Kidney (tissue), 13 donors: ENCODE measurements at regions not wholly inside any gene's neighbourhood (a gene's known extent, or its start where the extent isn't known, plus 50 kb on each side); places are given as distances from the start of the nearest gene placed in this dataset.

Source experiments
- DNase-seq, 5 donors: peaks; one replicate each; pipeline ENCODE4 v3.0.0-alpha.2; 2013 to 2020
- FAIRE-seq: peaks from 2 replicates; lab custom pipeline; 2012; peaks lifted over from hg19 to GRCh38; lab: Jason Lieb, UNC
- H3K27ac ChIP-seq, 2 donors: one replicate each; pipeline ENCODE4 v1.7.0; 2013; ENCODE audit warnings: low read depth in 2 of 2, low read length in 2 of 2, inconsistent platforms in 1 of 2
- H3K27me3 ChIP-seq: one replicate; pipeline ENCODE4 v1.7.1; 2013; ENCODE audit warnings: low read length, inconsistent platforms; ENCODE audit not compliant: control insufficient read depth, insufficient read depth
- H3K36me3 ChIP-seq, 3 donors: one replicate each; pipeline versions ENCODE4 v1.7.0 to v1.7.1; 2013; ENCODE audit warnings: low read length in 3 of 3, control low read depth in 1 of 3, inconsistent platforms in 1 of 3; ENCODE audit not compliant: insufficient read depth in 3 of 3, control insufficient read depth in 2 of 3
- H3K4me1 ChIP-seq, 3 donors: one replicate each; pipeline versions ENCODE4 v1.7.0 to v1.7.1; 2013; ENCODE audit warnings: low read length in 3 of 3, inconsistent platforms in 1 of 3, low read depth in 1 of 3; ENCODE audit not compliant: control insufficient read depth in 2 of 3, insufficient read depth in 2 of 3
- H3K4me3 ChIP-seq, 3 donors: one replicate each; pipeline versions ENCODE4 v1.7.0 to v1.8.1; 2013; ENCODE audit warnings: low read length in 3 of 3, control low read depth in 1 of 3, inconsistent platforms in 1 of 3
- H3K9ac ChIP-seq, 3 donors: one replicate each; pipeline versions ENCODE4 v1.7.0 to v1.7.1; 2013; ENCODE audit warnings: low read length in 3 of 3, control low read depth in 1 of 3, inconsistent platforms in 1 of 3
- H3K9me3 ChIP-seq, 3 donors: one replicate each; pipeline versions ENCODE4 v1.7.0 to v1.7.1; 2013; ENCODE audit warnings: low read length in 3 of 3, control low read depth in 1 of 3, inconsistent platforms in 1 of 3; ENCODE audit not compliant: control insufficient read depth in 2 of 3, insufficient read depth in 1 of 3
- intact Hi-C: fragments of 100-400 bp; cut with DNase I; formaldehyde crosslinking; loops from one replicate; pipeline ENCODE4 v1.11.1; 2022
- TF ChIP-seq, protein P1 (sequence below): IDR thresholded peaks from 3 replicates; pipeline ENCODE4 v1.5.1; 2012; ENCODE audit warnings: mild to moderate bottlenecking, moderate library complexity, borderline replicate concordance; ENCODE audit not compliant: insufficient read depth; ENCODE audit errors: extremely low read depth
- donor health status: control.
- donor health status: control.
- donor health status: control.
- donor health status: control.
- donor health status: control.
- donor health status: DM: yes; HTN: yes; CAD: no.
- donor health status: Normal renal cell carcinoma (clear cell type).

DNA sequence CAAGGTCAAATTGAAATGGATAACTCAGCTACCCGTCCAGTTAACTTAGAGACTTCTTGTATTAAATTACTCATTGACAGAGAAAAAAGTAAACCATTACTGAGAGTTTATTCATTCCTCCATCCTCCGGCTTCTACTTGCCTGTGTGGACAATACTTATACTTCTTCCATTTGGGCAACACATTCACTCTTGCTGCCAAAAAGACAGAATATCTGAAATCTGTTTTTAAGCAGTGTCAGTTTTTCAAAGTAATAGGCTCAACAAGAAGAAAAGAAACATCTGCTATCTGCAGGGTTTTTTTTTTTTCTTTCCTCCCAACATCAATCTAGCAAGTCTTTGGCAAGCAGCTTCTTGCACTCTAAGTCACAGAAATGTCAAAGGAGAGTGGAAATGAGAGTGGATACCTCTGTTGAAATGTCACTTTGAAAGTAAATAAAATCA lies 1142.8 kb downstream of the PCDH9 start:
- Histone ChIP-seq H3K27me3 (no peaks in the 10 kb centered on the region), H3K4me3 (peak overlapping the region in 2 of 3 donors; percentile 4 to 14), H3K4me1 (no peaks in the 10 kb centered on the region), H3K27ac (no peak overlapping the region), H3K36me3 (no peaks in the 10 kb centered on the region), H3K9me3 (no peaks in the 10 kb centered on the region), H3K9ac (no peak overlapping the region)
- DNase-seq (peak in 2 of 5 donors; percentile 69 to 84), FAIRE-seq (peak; percentile 46)
- TF ChIP-seq, protein P1, sequence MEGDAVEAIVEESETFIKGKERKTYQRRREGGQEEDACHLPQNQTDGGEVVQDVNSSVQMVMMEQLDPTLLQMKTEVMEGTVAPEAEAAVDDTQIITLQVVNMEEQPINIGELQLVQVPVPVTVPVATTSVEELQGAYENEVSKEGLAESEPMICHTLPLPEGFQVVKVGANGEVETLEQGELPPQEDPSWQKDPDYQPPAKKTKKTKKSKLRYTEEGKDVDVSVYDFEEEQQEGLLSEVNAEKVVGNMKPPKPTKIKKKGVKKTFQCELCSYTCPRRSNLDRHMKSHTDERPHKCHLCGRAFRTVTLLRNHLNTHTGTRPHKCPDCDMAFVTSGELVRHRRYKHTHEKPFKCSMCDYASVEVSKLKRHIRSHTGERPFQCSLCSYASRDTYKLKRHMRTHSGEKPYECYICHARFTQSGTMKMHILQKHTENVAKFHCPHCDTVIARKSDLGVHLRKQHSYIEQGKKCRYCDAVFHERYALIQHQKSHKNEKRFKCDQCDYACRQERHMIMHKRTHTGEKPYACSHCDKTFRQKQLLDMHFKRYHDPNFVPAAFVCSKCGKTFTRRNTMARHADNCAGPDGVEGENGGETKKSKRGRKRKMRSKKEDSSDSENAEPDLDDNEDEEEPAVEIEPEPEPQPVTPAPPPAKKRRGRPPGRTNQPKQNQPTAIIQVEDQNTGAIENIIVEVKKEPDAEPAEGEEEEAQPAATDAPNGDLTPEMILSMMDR: no peak
- intact Hi-C loops: no loop called here

DNA sequence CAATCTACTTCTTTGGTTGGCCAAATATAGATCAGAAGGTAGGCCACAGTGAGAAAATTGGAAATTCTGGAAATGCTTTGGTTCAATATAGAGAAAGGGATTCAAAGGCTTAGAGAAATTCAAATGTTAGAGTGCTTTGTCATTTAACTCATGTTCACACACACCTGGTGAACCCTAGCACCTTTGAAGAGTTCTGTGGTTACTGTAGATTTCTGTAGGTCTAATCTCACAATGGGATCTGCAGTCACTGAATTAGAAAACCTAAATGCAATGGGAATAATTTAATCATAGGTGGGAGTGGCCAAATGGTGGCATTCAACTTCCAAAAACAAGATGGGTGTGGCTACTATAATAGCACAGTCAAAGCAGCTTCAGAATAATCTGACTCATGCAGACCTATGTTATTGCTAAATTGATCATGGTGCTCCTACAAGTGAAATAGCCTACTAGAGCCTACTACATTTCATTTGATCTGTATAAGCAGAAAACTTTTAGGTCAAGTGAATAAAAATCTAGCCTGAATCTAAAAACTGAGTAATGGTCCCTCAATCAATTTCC lies 1152.9 kb downstream of the PCDH9 start:
- H3K9ac ChIP-seq: no peak overlapping the region
- no peaks in the 10 kb centered on the region for H3K36me3 ChIP-seq
- intact Hi-C loops: no loop called here
- no peak for FAIRE-seq
- no peak overlapping the region for H3K27ac ChIP-seq
- H3K9me3 ChIP-seq: no peaks in the 10 kb centered on the region
- no peak overlapping the region for H3K4me3 ChIP-seq
- DNase-seq: no peak
- H3K27me3 ChIP-seq: no peaks in the 10 kb centered on the region
- TF ChIP-seq, protein P1: no peak
- no peaks in the 10 kb centered on the region for H3K4me1 ChIP-seq

DNA sequence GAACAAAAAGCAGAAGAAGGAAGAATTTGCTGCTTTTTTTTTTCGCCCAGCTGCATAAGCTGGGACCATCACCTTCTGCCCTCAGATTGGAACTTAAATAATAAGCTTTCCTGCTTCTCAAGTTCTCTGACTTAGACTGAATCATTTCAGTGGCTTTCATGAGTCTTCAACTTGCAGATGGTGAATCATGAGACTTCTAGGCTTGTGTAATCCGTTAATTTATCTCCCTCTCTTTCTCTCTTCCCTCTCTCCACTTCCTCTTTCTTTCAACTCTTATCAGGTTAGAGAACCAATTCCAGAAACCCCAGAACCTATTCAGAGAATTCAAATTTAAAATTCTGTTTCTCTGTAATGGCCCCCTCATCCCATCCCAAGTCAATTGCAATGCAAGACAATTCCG lies 1153.7 kb downstream of the PCDH9 start:
- intact Hi-C loops: no loop called here
- Histone ChIP-seq H3K27ac (no peak overlapping the region), H3K36me3 (no peaks in the 10 kb centered on the region), H3K9ac (no peak overlapping the region), H3K27me3 (no peaks in the 10 kb centered on the region), H3K9me3 (no peaks in the 10 kb centered on the region), H3K4me1 (no peaks in the 10 kb centered on the region), H3K4me3 (no peak overlapping the region)
- no peak for FAIRE-seq
- TF ChIP-seq, protein P1: no peak
- no peak for DNase-seq
